Colonic mucosa (tissue), 4 donors: ENCODE measurements at regions not wholly inside any gene's neighbourhood (a gene's known extent, or its start where the extent isn't known, plus 50 kb on each side); places are given as distances from the start of the nearest gene placed in this dataset.

Experiments used
- DNase-seq: peaks from one replicate; pipeline ENCODE4 v3.0.0-alpha.2; 2020
- H3K27ac ChIP-seq: fragments of 200-600 bp; one replicate; pipeline ENCODE4 v1.8.0; 2021
- H3K27me3 ChIP-seq: fragments of 200-600 bp; one replicate; pipeline ENCODE4 v1.8.0; 2021
- H3K36me3 ChIP-seq: fragments of 200-600 bp; one replicate; pipeline ENCODE4 v1.8.0; 2021
- H3K4me1 ChIP-seq: fragments of 200-600 bp; one replicate; pipeline ENCODE4 v1.8.0; 2021; ENCODE audit warnings: mild to moderate bottlenecking
- H3K4me3 ChIP-seq: fragments of 200-600 bp; one replicate; pipeline ENCODE4 v1.8.0; 2021
- H3K9ac ChIP-seq, 2 donors: one replicate each; pipeline ENCODE4 v1.7.0; 2013; ENCODE audit warnings: control low read depth in 2 of 2, low read depth in 2 of 2, low read length in 2 of 2
- H3K9me3 ChIP-seq: fragments of 200-600 bp; one replicate; pipeline ENCODE4 v1.8.0; 2021
- intact Hi-C: fragments of 100-400 bp; cut with DNase I; formaldehyde crosslinking; loops from one replicate; pipeline ENCODE4 v1.14.1; 2022
- TF ChIP-seq, protein P1 (sequence below): fragments of 200-600 bp; IDR thresholded peaks from one replicate; pipeline ENCODE4 v1.8.0; 2022; ENCODE audit warnings: antibody characterized with exemption, mild to moderate bottlenecking
- donor health status: healthy.
- donor health status: DM: no; HTN: no; CAD: no.
- donor health status: DM: no; HTN: no; CAD: no.

DNA sequence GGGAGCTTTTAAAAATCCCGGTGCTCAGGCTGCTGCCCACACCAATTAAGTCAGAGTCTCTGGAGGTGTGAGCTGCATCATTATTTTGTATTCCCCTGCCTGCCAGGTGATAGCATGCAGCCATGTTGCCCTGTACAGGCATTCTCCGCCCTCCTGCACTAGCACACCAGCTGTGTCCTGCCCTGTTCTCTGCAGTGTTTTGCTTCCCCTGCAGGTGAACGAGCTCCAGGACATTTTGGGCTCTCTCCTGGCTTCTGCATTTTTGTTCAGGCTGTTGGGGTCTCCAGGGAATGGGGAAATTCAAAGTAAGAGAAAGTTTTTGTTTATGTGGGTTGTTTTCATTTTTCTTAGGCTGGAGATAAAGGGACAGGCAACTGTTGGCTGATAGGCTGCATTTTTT lies 271.0 kb upstream of the COBL start:
- Histone ChIP-seq H3K27me3 (no peaks in the 10 kb centered on the region), H3K4me3 (no peak overlapping the region), H3K36me3 (no peaks in the 10 kb centered on the region), H3K9ac (no peak overlapping the region), H3K27ac (no peak overlapping the region), H3K9me3 (no peaks in the 10 kb centered on the region), H3K4me1 (peaks cover 5% of the 10 kb centered on the region)
- intact Hi-C loops: no loop called here
- TF ChIP-seq, protein P1, sequence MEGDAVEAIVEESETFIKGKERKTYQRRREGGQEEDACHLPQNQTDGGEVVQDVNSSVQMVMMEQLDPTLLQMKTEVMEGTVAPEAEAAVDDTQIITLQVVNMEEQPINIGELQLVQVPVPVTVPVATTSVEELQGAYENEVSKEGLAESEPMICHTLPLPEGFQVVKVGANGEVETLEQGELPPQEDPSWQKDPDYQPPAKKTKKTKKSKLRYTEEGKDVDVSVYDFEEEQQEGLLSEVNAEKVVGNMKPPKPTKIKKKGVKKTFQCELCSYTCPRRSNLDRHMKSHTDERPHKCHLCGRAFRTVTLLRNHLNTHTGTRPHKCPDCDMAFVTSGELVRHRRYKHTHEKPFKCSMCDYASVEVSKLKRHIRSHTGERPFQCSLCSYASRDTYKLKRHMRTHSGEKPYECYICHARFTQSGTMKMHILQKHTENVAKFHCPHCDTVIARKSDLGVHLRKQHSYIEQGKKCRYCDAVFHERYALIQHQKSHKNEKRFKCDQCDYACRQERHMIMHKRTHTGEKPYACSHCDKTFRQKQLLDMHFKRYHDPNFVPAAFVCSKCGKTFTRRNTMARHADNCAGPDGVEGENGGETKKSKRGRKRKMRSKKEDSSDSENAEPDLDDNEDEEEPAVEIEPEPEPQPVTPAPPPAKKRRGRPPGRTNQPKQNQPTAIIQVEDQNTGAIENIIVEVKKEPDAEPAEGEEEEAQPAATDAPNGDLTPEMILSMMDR: no peak
- DNase-seq: no peak

DNA sequence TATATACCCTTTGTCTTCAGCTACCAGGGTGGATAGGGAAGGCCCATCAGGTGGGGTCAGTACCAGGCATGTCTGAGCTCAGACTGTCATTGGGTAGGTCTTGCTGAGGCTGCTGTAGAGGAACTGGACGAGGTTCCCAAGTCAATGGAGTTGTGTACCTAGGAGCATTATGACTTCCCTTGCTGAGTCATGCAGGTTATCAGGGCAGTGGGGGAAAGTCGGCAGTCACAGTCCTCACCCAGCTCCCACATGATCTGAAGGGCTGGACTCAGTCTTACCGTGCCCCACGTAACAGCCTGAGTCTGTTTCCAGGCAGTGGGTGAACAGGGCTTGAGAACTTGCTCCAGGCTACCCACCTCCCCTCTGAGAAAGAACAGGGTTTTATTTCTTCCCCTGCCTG lies 260.8 kb upstream of the COBL start:
- Histone ChIP-seq H3K9me3 (no peaks in the 10 kb centered on the region), H3K27me3 (no peaks in the 10 kb centered on the region), H3K9ac (no peak overlapping the region), H3K4me1 (no peaks in the 10 kb centered on the region), H3K36me3 (no peaks in the 10 kb centered on the region), H3K27ac (no peak overlapping the region), H3K4me3 (no peak overlapping the region)
- TF ChIP-seq, protein P1: no peak
- intact Hi-C loops: no loop called here
- DNase-seq: no peak

DNA sequence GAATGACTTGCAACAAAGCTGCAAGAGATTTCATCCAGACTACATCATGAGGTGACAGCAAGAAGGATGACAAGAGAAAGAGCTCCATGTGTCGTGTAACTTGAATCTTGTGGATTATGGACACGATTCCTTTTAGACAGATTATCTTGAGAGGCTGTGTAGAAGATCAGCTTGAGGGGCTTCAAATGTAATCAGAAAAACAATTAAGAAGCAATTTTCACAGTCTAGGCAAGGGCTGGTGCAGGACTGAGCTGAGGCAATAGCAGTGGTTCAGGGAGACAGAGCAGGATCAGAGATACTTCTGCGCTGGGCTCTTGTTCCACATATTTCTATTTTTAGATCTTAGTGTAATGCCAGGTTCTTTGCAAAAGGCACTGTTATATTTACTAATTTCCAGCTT lies 253.0 kb upstream of the COBL start:
- no peaks in the 10 kb centered on the region for H3K27me3 ChIP-seq
- no peaks in the 10 kb centered on the region for H3K9me3 ChIP-seq
- DNase-seq: no peak
- no peaks in the 10 kb centered on the region for H3K4me1 ChIP-seq
- H3K36me3 ChIP-seq: no peaks in the 10 kb centered on the region
- TF ChIP-seq, protein P1: no peak
- intact Hi-C loops: no loop called here
- no peak overlapping the region for H3K27ac ChIP-seq
- no peak overlapping the region for H3K4me3 ChIP-seq
- no peak overlapping the region for H3K9ac ChIP-seq

DNA sequence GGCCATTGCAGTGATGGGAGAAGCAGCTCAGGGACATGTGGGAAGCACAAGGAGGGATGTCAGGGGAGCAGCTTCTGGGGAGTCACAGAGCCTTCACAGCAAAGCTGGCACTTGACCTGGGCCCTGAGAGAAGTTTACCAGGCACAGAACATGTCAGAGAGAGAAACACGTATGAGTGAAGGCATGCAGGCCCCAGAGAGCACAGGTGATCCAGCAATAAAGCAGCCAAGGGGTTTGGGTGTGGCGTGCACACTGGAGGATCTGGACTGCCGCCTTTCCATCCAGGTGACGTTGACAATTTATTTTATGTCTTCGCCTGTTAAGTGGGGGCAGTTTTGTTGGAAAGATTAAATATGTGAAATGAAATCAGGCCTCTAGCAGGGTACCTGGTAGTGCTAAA lies 252.6 kb upstream of the COBL start:
- intact Hi-C loops: no loop called here
- Histone ChIP-seq H3K9ac (no peak overlapping the region), H3K36me3 (no peaks in the 10 kb centered on the region), H3K4me1 (no peaks in the 10 kb centered on the region), H3K27ac (no peak overlapping the region), H3K9me3 (no peaks in the 10 kb centered on the region), H3K27me3 (no peaks in the 10 kb centered on the region), H3K4me3 (no peak overlapping the region)
- TF ChIP-seq, protein P1: no peak
- no peak for DNase-seq

DNA sequence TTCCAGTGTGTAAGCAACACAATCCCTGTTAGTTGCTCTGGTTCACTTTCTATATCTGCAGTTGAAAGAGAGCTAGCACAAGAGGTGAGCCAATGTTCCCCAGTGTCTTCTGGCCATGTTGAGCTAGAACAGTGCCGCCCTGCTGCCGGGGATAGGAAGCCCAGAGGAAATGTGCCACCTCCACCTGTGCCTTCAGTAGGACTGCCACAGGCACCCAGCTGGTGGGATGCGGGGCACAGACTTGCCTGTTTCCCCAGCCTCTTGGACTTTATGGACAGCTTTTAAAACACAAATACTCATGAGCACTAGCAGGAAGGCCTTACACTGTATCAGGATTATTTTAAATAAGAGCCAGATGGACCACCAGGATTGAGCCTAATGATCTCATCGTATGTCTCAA lies 234.5 kb upstream of the COBL start:
- H3K9me3 ChIP-seq: no peaks in the 10 kb centered on the region
- H3K4me1 ChIP-seq: no peaks in the 10 kb centered on the region
- H3K4me3 ChIP-seq: no peak overlapping the region
- H3K9ac ChIP-seq: no peak overlapping the region
- intact Hi-C loops: no loop called here
- TF ChIP-seq, protein P1: no peak
- DNase-seq: no peak
- no peak overlapping the region for H3K27ac ChIP-seq
- H3K36me3 ChIP-seq: no peaks in the 10 kb centered on the region
- no peaks in the 10 kb centered on the region for H3K27me3 ChIP-seq

DNA sequence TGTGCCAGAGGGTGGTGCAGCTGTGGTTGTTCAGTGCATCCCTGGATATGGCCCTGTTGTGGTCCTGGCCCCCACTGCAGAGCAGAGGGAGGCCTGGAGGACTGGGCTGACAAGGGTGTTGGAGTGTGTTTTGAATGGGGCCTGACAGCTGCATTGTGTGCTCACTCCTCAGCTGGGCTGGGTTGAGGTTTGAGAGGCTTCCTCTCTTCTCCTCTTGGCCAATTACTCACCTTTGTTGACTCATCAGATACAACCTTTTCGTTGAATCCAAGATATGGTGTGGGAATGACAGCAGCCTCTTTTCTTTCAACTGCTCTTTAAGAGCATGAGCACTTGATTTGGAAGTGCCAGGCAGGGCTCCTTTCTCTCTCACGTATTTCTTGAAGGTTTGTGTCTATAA lies 228.5 kb upstream of the COBL start:
- H3K9me3 ChIP-seq: no peaks in the 10 kb centered on the region
- no peak overlapping the region for H3K9ac ChIP-seq
- H3K27ac ChIP-seq: no peak overlapping the region
- no peaks in the 10 kb centered on the region for H3K36me3 ChIP-seq
- TF ChIP-seq, protein P1: no peak
- no peak for DNase-seq
- H3K27me3 ChIP-seq: no peaks in the 10 kb centered on the region
- no peak overlapping the region for H3K4me3 ChIP-seq
- intact Hi-C loops: no loop called here
- no peaks in the 10 kb centered on the region for H3K4me1 ChIP-seq
